PC-3 (cell line): ENCODE measurements at regions not wholly inside any gene's neighbourhood (a gene's known extent, or its start where the extent isn't known, plus 50 kb on each side); places are given as distances from the start of the nearest gene placed in this dataset.

Experiments used
- ATAC-seq: fragments of 200-7000 bp; cut with Tn5 transposase; 2 replicates; pipeline ENCODE4 v1.9.1; 2020; ENCODE audit warnings: mild to moderate bottlenecking, moderate library complexity
- BruUV-seq: library from RNA; stranded (reverse); fragments of 400-500 nt; replicated peaks from 2 replicates; lab custom pipeline; 2021; lab: Mats Ljungman, UMichigan
- CTCF ChIA-PET: fragments of 300-600 bp; sonication (Branson Sonifier 250); formaldehyde crosslinking; loops from one replicate; lab custom pipeline; 2022; ENCODE audit warnings: antibody characterized with exemption; lab: Charles Lee
- POLR2A ChIA-PET: fragments of 300-600 bp; sonication (Branson Sonifier 250); formaldehyde crosslinking; loops from one replicate; lab custom pipeline; 2022; ENCODE audit warnings: antibody characterized with exemption; ENCODE audit not compliant: unreplicated experiment; lab: Charles Lee
- DNase-seq: peaks from one replicate; pipeline ENCODE4 v3.0.0-alpha.2; 2015
- H2AFZ ChIP-seq: fragments of 300-600 bp; sonication (generic); 2 replicates; pipeline ENCODE4 v1.6.0; 2016; ENCODE audit warnings: antibody characterized with exemption, low read length
- H3F3A ChIP-seq: fragments of 300-600 bp; sonication (generic); one replicate; pipeline ENCODE4 v1.6.0; 2017; ENCODE audit warnings: antibody characterized with exemption, low read length, control low read depth, mild to moderate bottlenecking; ENCODE audit not compliant: unreplicated experiment
- H3K27ac ChIP-seq: fragments of 300-600 bp; sonication (generic); 2 replicates; pipeline ENCODE4 v1.5.1; 2016; ENCODE audit warnings: mild to moderate bottlenecking, low read length
- H3K27me3 ChIP-seq: fragments of 300-600 bp; sonication (generic); 2 replicates; pipeline ENCODE4 v1.6.1; 2016; ENCODE audit warnings: low read length, mixed read lengths
- H3K36me3 ChIP-seq: fragments of 300-600 bp; sonication (generic); 2 replicates; pipeline ENCODE4 v1.6.1; 2016; ENCODE audit warnings: low read depth, mixed run types, low read length, mixed read lengths
- H3K4me1 ChIP-seq: fragments of 300-600 bp; sonication (generic); 2 replicates; pipeline ENCODE4 v1.5.1; 2016; ENCODE audit warnings: low read length; ENCODE audit not compliant: insufficient read depth
- H3K4me2 ChIP-seq: fragments of 300-600 bp; sonication (generic); 2 replicates; pipeline ENCODE4 v1.6.0; 2016; ENCODE audit warnings: low read length
- H3K4me3 ChIP-seq: fragments of 300-600 bp; sonication (generic); 2 replicates; pipeline ENCODE4 v1.5.1; 2016; ENCODE audit warnings: mild to moderate bottlenecking, low read length, mixed read lengths
- H3K79me2 ChIP-seq: fragments of 300-600 bp; sonication (generic); 2 replicates; pipeline ENCODE4 v1.6.1; 2017; ENCODE audit warnings: low read length, mixed read lengths
- H3K9ac ChIP-seq: fragments of 300-600 bp; sonication (generic); 2 replicates; pipeline ENCODE4 v1.6.0; 2016; ENCODE audit warnings: mild to moderate bottlenecking, low read length
- H3K9me2 ChIP-seq: fragments of 300-600 bp; sonication (generic); replicated peaks from 2 replicates; pipeline ENCODE4 v1.6.1; 2016; ENCODE audit warnings: mixed run types, low read length, mixed read lengths
- H3K9me3 ChIP-seq: fragments of 300-600 bp; sonication (generic); 2 replicates; pipeline ENCODE4 v1.6.1; 2016; ENCODE audit warnings: low read length, mixed read lengths
- H4K20me1 ChIP-seq: fragments of 300-600 bp; sonication (generic); 2 replicates; pipeline ENCODE4 v1.6.1; 2016; ENCODE audit warnings: low read length, mixed read lengths
- EZH2 ChIP-seq: fragments of 300-600 bp; sonication (generic); IDR thresholded peaks from one replicate; pipeline ENCODE4 v1.6.1; 2017; ENCODE audit warnings: antibody characterized with exemption, mild to moderate bottlenecking, low read length; ENCODE audit not compliant: unreplicated experiment
- EZH2phosphoT487 ChIP-seq: fragments of 300-600 bp; sonication (generic); IDR thresholded peaks from 2 replicates; pipeline ENCODE4 v1.6.1; 2018; ENCODE audit warnings: mild to moderate bottlenecking, antibody characterized with exemption, low read length, borderline replicate concordance
- intact Hi-C: fragments of 100-400 bp; cut with micrococcal nuclease; formaldehyde crosslinking; loops from 2 replicates; pipeline ENCODE4 v1.9.0; 2023
- TF ChIP-seq, protein P1 (sequence below): fragments of 300-600 bp; sonication (generic); conservative IDR thresholded peaks from 2 replicates; pipeline ENCODE4 v1.5.1; 2017; ENCODE audit warnings: antibody characterized with exemption, low read depth, mild to moderate bottlenecking, low read length

- no peak overlapping the region for H3K9ac ChIP-seq
- no peaks in the 10 kb centered on the region for H3K9me3 ChIP-seq
- H3K4me2 ChIP-seq = no peak overlapping the region
- H3K79me2 ChIP-seq = no peaks in the 10 kb centered on the region
- no peaks in the 10 kb centered on the region for H3K36me3 ChIP-seq
- TF ChIP-seq EZH2phosphoT487 = no peak
- TF ChIP-seq, protein P1, sequence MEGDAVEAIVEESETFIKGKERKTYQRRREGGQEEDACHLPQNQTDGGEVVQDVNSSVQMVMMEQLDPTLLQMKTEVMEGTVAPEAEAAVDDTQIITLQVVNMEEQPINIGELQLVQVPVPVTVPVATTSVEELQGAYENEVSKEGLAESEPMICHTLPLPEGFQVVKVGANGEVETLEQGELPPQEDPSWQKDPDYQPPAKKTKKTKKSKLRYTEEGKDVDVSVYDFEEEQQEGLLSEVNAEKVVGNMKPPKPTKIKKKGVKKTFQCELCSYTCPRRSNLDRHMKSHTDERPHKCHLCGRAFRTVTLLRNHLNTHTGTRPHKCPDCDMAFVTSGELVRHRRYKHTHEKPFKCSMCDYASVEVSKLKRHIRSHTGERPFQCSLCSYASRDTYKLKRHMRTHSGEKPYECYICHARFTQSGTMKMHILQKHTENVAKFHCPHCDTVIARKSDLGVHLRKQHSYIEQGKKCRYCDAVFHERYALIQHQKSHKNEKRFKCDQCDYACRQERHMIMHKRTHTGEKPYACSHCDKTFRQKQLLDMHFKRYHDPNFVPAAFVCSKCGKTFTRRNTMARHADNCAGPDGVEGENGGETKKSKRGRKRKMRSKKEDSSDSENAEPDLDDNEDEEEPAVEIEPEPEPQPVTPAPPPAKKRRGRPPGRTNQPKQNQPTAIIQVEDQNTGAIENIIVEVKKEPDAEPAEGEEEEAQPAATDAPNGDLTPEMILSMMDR = no peak
- no peak for TF ChIP-seq EZH2
- H3K9me2 ChIP-seq = no peaks in the 10 kb centered on the region
- no peak for ATAC-seq
- ChIA-PET CTCF (no interaction called here), POLR2A (no interaction called here)
- no peaks in the 10 kb centered on the region for H3K27me3 ChIP-seq
- no peaks in the 10 kb centered on the region for H4K20me1 ChIP-seq
- no peak for DNase-seq
- BruUV-seq = no TSS peak
- intact Hi-C loops = no loop called here
- no peak overlapping the region for H2AFZ ChIP-seq
- no peak overlapping the region for H3K27ac ChIP-seq
- H3F3A ChIP-seq = no peaks in the 10 kb centered on the region
- no peaks in the 10 kb centered on the region for H3K4me1 ChIP-seq
- H3K4me3 ChIP-seq = no peak overlapping the region
Observed at GRCh38 chr17:11026903-11027302, 189.0 kb upstream of the PIRT start.

GRCh38 chr17:11023639-11024479 lies 186.0 kb upstream of the PIRT start:
- H3K79me2 ChIP-seq = no peaks in the 10 kb centered on the region
- POLR2A ChIA-PET = no interaction called here
- no peaks in the 10 kb centered on the region for H3F3A ChIP-seq
- H4K20me1 ChIP-seq = no peaks in the 10 kb centered on the region
- TF ChIP-seq EZH2phosphoT487 = no peak
- TF ChIP-seq EZH2 = no peak
- TF ChIP-seq, protein P1 = no peak
- H3K9me3 ChIP-seq = no peaks in the 10 kb centered on the region
- H3K4me1 ChIP-seq = no peaks in the 10 kb centered on the region
- H3K4me3 ChIP-seq = no peak overlapping the region
- CTCF ChIA-PET = no interaction called here
- no peaks in the 10 kb centered on the region for H3K36me3 ChIP-seq
- H3K4me2 ChIP-seq = no peak overlapping the region
- no peak overlapping the region for H2AFZ ChIP-seq
- intact Hi-C loops = no loop called here
- no peak overlapping the region for H3K9ac ChIP-seq
- ATAC-seq = no peak
- BruUV-seq = no TSS peak
- no peak overlapping the region for H3K27ac ChIP-seq
- H3K27me3 ChIP-seq = no peaks in the 10 kb centered on the region
- no peak for DNase-seq
- no peaks in the 10 kb centered on the region for H3K9me2 ChIP-seq

GRCh38 chr17:11006530-11006929 lies 168.6 kb upstream of the PIRT start:
- Histone ChIP-seq H3K4me3 (no peak overlapping the region), H3K9me2 (no peaks in the 10 kb centered on the region), H4K20me1 (no peaks in the 10 kb centered on the region), H3K27ac (no peak overlapping the region), H3K27me3 (no peaks in the 10 kb centered on the region), H3K36me3 (no peaks in the 10 kb centered on the region), H3K9me3 (no peaks in the 10 kb centered on the region), H3F3A (no peaks in the 10 kb centered on the region), H2AFZ (no peak overlapping the region), H3K4me1 (no peaks in the 10 kb centered on the region), H3K9ac (no peak overlapping the region), H3K79me2 (no peaks in the 10 kb centered on the region), H3K4me2 (no peak overlapping the region)
- no TSS peak for BruUV-seq
- ChIA-PET CTCF (no interaction called here), POLR2A (no interaction called here)
- ATAC-seq = no peak
- intact Hi-C loops = no loop called here
- no peak for DNase-seq
- TF ChIP-seq EZH2 (no peak), EZH2phosphoT487 (no peak)
- TF ChIP-seq, protein P1 = no peak
